Liver (tissue), 8 donors: ENCODE measurements at regions not wholly inside any gene's neighbourhood (a gene's known extent, or its start where the extent isn't known, plus 50 kb on each side); places are given as distances from the start of the nearest gene placed in this dataset.

Experiments
- DNase-seq: peaks from one replicate; pipeline ENCODE4 v3.0.0-alpha.2; 2017; ENCODE audit warnings: low spot score
- H3K27ac ChIP-seq, 2 donors: one replicate each; pipeline ENCODE4 v1.7.0; 2013; ENCODE audit warnings: inconsistent platforms in 2 of 2, low read length in 2 of 2, control low read depth in 1 of 2, low read depth in 1 of 2, mild to moderate bottlenecking in 1 of 2
- H3K27me3 ChIP-seq, 4 donors: one replicate each; pipeline versions ENCODE4 v1.6.1 to v1.7.0; 2013; ENCODE audit warnings: low read length in 3 of 4, inconsistent platforms in 1 of 4, mild to moderate bottlenecking in 1 of 4, moderate library complexity in 1 of 4; ENCODE audit not compliant: control insufficient read depth in 4 of 4, insufficient read depth in 4 of 4
- H3K36me3 ChIP-seq, 4 donors: one replicate each; pipeline versions ENCODE4 v1.6.1 to v1.7.0; 2013; ENCODE audit warnings: low read length in 3 of 4, mild to moderate bottlenecking in 3 of 4, low read depth in 1 of 4, moderate library complexity in 1 of 4; ENCODE audit not compliant: control insufficient read depth in 4 of 4, insufficient read depth in 3 of 4
- H3K4me1 ChIP-seq, 4 donors: one replicate each; pipeline versions ENCODE4 v1.6.1 to v1.7.0; 2013; ENCODE audit warnings: low read length in 3 of 4, mild to moderate bottlenecking in 3 of 4, moderate library complexity in 1 of 4; ENCODE audit not compliant: control insufficient read depth in 4 of 4, insufficient read depth in 4 of 4
- H3K4me3 ChIP-seq, 3 donors: one replicate each; pipeline versions ENCODE4 v1.6.1 to v1.7.0; 2013; ENCODE audit warnings: low read length in 3 of 3, control low read depth in 1 of 3, low read depth in 1 of 3, mild to moderate bottlenecking in 1 of 3
- H3K9ac ChIP-seq, 2 donors: one replicate each; pipeline ENCODE4 v1.7.0; 2013; ENCODE audit warnings: low read length in 2 of 2, mild to moderate bottlenecking in 2 of 2, moderate library complexity in 2 of 2, control low read depth in 1 of 2, low read depth in 1 of 2
- H3K9me3 ChIP-seq, 4 donors: one replicate each; pipeline versions ENCODE4 v1.6.1 to v1.7.0; 2013; ENCODE audit warnings: low read length in 3 of 4; ENCODE audit not compliant: control insufficient read depth in 4 of 4
- ATF3 ChIP-seq: IDR thresholded peaks from 2 replicates; pipeline ENCODE4 v1.6.1; 2016; ENCODE audit warnings: antibody characterized with exemption
- CTCF ChIP-seq: fragments of 150-350 bp; IDR thresholded peaks from 2 replicates; pipeline ENCODE4 v1.5.1; 2017; ENCODE audit warnings: improper control_type of control experiment, low read depth, low read length; ENCODE audit not compliant: missing input control
- EGR1 ChIP-seq, 2 donors: IDR thresholded peaks; 2 replicates each; pipeline ENCODE4 v1.6.1; 2016 to 2018; ENCODE audit warnings: antibody characterized with exemption in 2 of 2, low read depth in 2 of 2
- FOXA1 ChIP-seq: IDR thresholded peaks from 2 replicates; pipeline ENCODE4 v1.6.1; 2016; ENCODE audit warnings: antibody characterized with exemption
- FOXA2 ChIP-seq: IDR thresholded peaks from 2 replicates; pipeline ENCODE4 v1.6.1; 2016; ENCODE audit warnings: antibody characterized with exemption
- GABPA ChIP-seq, 2 donors: IDR thresholded peaks in 1 of 2; conservative IDR thresholded peaks in 1 of 2; 2 replicates each; pipeline ENCODE4 v1.6.1; 2016; ENCODE audit warnings: antibody characterized with exemption in 2 of 2, mild to moderate bottlenecking in 1 of 2, moderate library complexity in 1 of 2
- HNF4A ChIP-seq, 2 donors: conservative IDR thresholded peaks; 2 replicates each; pipeline ENCODE4 v1.6.1; 2016; ENCODE audit warnings: antibody characterized with exemption in 2 of 2, mild to moderate bottlenecking in 2 of 2
- HNF4G ChIP-seq: IDR thresholded peaks from 2 replicates; pipeline ENCODE4 v1.6.1; 2016; ENCODE audit warnings: antibody characterized with exemption
- JUND ChIP-seq, 2 donors: IDR thresholded peaks; 2 replicates each; pipeline ENCODE4 v1.6.1; 2016; ENCODE audit warnings: antibody characterized with exemption in 2 of 2
- MAX ChIP-seq: IDR thresholded peaks from 2 replicates; pipeline ENCODE4 v1.6.1; 2016; ENCODE audit warnings: antibody characterized with exemption
- NR2F2 ChIP-seq: IDR thresholded peaks from 2 replicates; pipeline ENCODE4 v1.6.1; 2016; ENCODE audit warnings: antibody characterized with exemption
- RAD21 ChIP-seq, 2 donors: IDR thresholded peaks; 2 replicates each; pipeline ENCODE4 v1.6.1; 2016; ENCODE audit warnings: antibody characterized with exemption in 2 of 2, mild to moderate bottlenecking in 2 of 2
- REST ChIP-seq: IDR thresholded peaks from 2 replicates; pipeline ENCODE4 v1.6.1; 2016; ENCODE audit warnings: antibody characterized with exemption, mild to moderate bottlenecking
- RXRA ChIP-seq, 2 donors: IDR thresholded peaks; 2 replicates each; pipeline ENCODE4 v1.6.1; 2017 to 2018; ENCODE audit warnings: antibody characterized with exemption in 2 of 2, mild to moderate bottlenecking in 1 of 2
- SP1 ChIP-seq: IDR thresholded peaks from 2 replicates; pipeline ENCODE4 v1.6.1; 2018; ENCODE audit warnings: antibody characterized with exemption, mild to moderate bottlenecking
- TAF1 ChIP-seq: conservative IDR thresholded peaks from 2 replicates; pipeline ENCODE4 v1.6.1; 2016; ENCODE audit warnings: antibody characterized with exemption, mild to moderate bottlenecking
- YY1 ChIP-seq: IDR thresholded peaks from 2 replicates; pipeline ENCODE4 v1.6.1; 2016; ENCODE audit warnings: antibody characterized with exemption, mild to moderate bottlenecking
- ZBTB33 ChIP-seq: IDR thresholded peaks from 2 replicates; pipeline ENCODE4 v1.6.1; 2016; ENCODE audit warnings: antibody characterized with exemption
- WGBS: extraction: QIAGEN DNeasy Blood & Tissue Kit; methylation state at CpG from one replicate; pipeline ENCODE4 v1.1.7; 2013; 5-methylcytosine and 5-hydroxymethylcytosine counted together
- donor health status: healthy.
- donor health status: healthy.
- donor health status: healthy.
- donor health status: healthy.
- donor health status: healthy.

GRCh38 chr9:82148901-82149461 lies 160.4 kb downstream of the SPATA31D1 start:
- peaks cover 0 to 4% (median 1%) of the 10 kb centered on the region in 4 donors for H3K4me1 ChIP-seq
- no peaks in the 10 kb centered on the region for H3K36me3 ChIP-seq
- H3K9me3 ChIP-seq = no peaks in the 10 kb centered on the region
- no peaks in the 10 kb centered on the region for H3K27me3 ChIP-seq
- TF ChIP-seq NR2F2 = no peak
- no peak for TF ChIP-seq ZBTB33
- TF ChIP-seq GABPA (IDR thresholded peaks at IDR 0.05 in 1 of 2, conservative IDR thresholded peaks at IDR 0.05 in 1 of 2) = no peak
- no peak for TF ChIP-seq MAX
- no peak for TF ChIP-seq FOXA1
- no peak for TF ChIP-seq YY1
- no peak for TF ChIP-seq FOXA2
- no peak for TF ChIP-seq SP1
- no peak for TF ChIP-seq EGR1 (IDR thresholded peaks at IDR 0.05; ENCODE audit: low read depth in 2 of 2)
- no peak for TF ChIP-seq REST
- no peak for TF ChIP-seq RXRA (IDR thresholded peaks at IDR 0.05)
- no peak for TF ChIP-seq RAD21 (IDR thresholded peaks at IDR 0.05)
- no peak for TF ChIP-seq HNF4A (conservative IDR thresholded peaks at IDR 0.05)
- TF ChIP-seq CTCF = no peak
- no peak for TF ChIP-seq JUND (IDR thresholded peaks at IDR 0.05)
- no peak for TF ChIP-seq HNF4G
- no peak for TF ChIP-seq ATF3
- TF ChIP-seq TAF1 = no peak
- no peak overlapping the region for H3K4me3 ChIP-seq
- no peak overlapping the region for H3K9ac ChIP-seq
- 57% methylated on average over 8 of the region's 8 CpGs for WGBS
- no peak overlapping the region for H3K27ac ChIP-seq
- DNase-seq = no peak
